ENCODE measurements at regions not wholly inside any gene's neighbourhood (a gene's known extent, or its start where the extent isn't known, plus 50 kb on each side); places are given as distances from the start of the nearest gene placed in this dataset.

- no peak for TF ChIP-seq CTCF (IDR thresholded peaks at IDR 0.05; ENCODE audit: partially characterized antibody, unreplicated experiment)
- no peaks in the 10 kb centered on the region for H3K9me3 Mint-ChIP-seq (ENCODE audit: unreplicated experiment)
- DNase-seq, result no peak
- peaks cover 7% of the 10 kb centered on the region for H3K36me3 Mint-ChIP-seq (ENCODE audit: unreplicated experiment)
- no peak overlapping the region for H3K27ac Mint-ChIP-seq (ENCODE audit: unreplicated experiment)
- no peak overlapping the region for H3K4me3 Mint-ChIP-seq (ENCODE audit: unreplicated experiment)
- no peaks in the 10 kb centered on the region for H3K4me1 Mint-ChIP-seq (ENCODE audit: low read depth, unreplicated experiment)
- no peaks in the 10 kb centered on the region for H3K27me3 Mint-ChIP-seq (ENCODE audit: unreplicated experiment)
Measured at GRCh38 chr6:80446454-80447045, 340.1 kb downstream of the BCKDHB start.

GRCh38 chr6:80445751-80446150 is 339.3 kb downstream of the BCKDHB start:
- no peak overlapping the region for H3K4me3 Mint-ChIP-seq (ENCODE audit: unreplicated experiment)
- no peaks in the 10 kb centered on the region for H3K27me3 Mint-ChIP-seq (ENCODE audit: unreplicated experiment)
- no peak for TF ChIP-seq CTCF (IDR thresholded peaks at IDR 0.05; ENCODE audit: partially characterized antibody, unreplicated experiment)
- peaks cover 7% of the 10 kb centered on the region for H3K36me3 Mint-ChIP-seq (ENCODE audit: unreplicated experiment)
- H3K9me3 Mint-ChIP-seq (ENCODE audit: unreplicated experiment), result no peaks in the 10 kb centered on the region
- no peak for DNase-seq
- no peaks in the 10 kb centered on the region for H3K4me1 Mint-ChIP-seq (ENCODE audit: low read depth, unreplicated experiment)
- no peak overlapping the region for H3K27ac Mint-ChIP-seq (ENCODE audit: unreplicated experiment)

GRCh38 chr6:80442366-80442765 is 335.9 kb downstream of the BCKDHB start:
- no peaks in the 10 kb centered on the region for H3K9me3 Mint-ChIP-seq (ENCODE audit: unreplicated experiment)
- TF ChIP-seq CTCF (IDR thresholded peaks at IDR 0.05; ENCODE audit: partially characterized antibody, unreplicated experiment), result no peak
- no peaks in the 10 kb centered on the region for H3K27me3 Mint-ChIP-seq (ENCODE audit: unreplicated experiment)
- H3K36me3 Mint-ChIP-seq (ENCODE audit: unreplicated experiment), result peaks cover 7% of the 10 kb centered on the region
- no peak for DNase-seq
- H3K4me3 Mint-ChIP-seq (ENCODE audit: unreplicated experiment), result no peak overlapping the region
- no peak overlapping the region for H3K27ac Mint-ChIP-seq (ENCODE audit: unreplicated experiment)
- no peaks in the 10 kb centered on the region for H3K4me1 Mint-ChIP-seq (ENCODE audit: low read depth, unreplicated experiment)

GRCh38 chr6:80441131-80441530 is 334.7 kb downstream of the BCKDHB start:
- no peak for DNase-seq
- Mint-ChIP-seq H3K4me3 (ENCODE audit: unreplicated experiment) (no peak overlapping the region), H3K27ac (ENCODE audit: unreplicated experiment) (no peak overlapping the region), H3K27me3 (ENCODE audit: unreplicated experiment) (no peaks in the 10 kb centered on the region), H3K4me1 (ENCODE audit: low read depth, unreplicated experiment) (no peaks in the 10 kb centered on the region), H3K9me3 (ENCODE audit: unreplicated experiment) (no peaks in the 10 kb centered on the region), H3K36me3 (ENCODE audit: unreplicated experiment) (no peaks in the 10 kb centered on the region)
- no peak for TF ChIP-seq CTCF (IDR thresholded peaks at IDR 0.05; ENCODE audit: partially characterized antibody, unreplicated experiment)

- Mint-ChIP-seq H3K36me3 (ENCODE audit: unreplicated experiment) (no peaks in the 10 kb centered on the region), H3K4me3 (ENCODE audit: unreplicated experiment) (no peak overlapping the region), H3K9me3 (ENCODE audit: unreplicated experiment) (no peaks in the 10 kb centered on the region), H3K27ac (ENCODE audit: unreplicated experiment) (no peak overlapping the region), H3K4me1 (ENCODE audit: low read depth, unreplicated experiment) (no peaks in the 10 kb centered on the region), H3K27me3 (ENCODE audit: unreplicated experiment) (no peaks in the 10 kb centered on the region)
- no peak for TF ChIP-seq CTCF (IDR thresholded peaks at IDR 0.05; ENCODE audit: partially characterized antibody, unreplicated experiment)
- no peak for DNase-seq
Measured at GRCh38 chr6:80440496-80441115, 334.1 kb downstream of the BCKDHB start.

Data from glutamatergic neuron (in vitro differentiated cells).